Small intestine (tissue), 7 donors: ENCODE measurements at regions not wholly inside any gene's neighbourhood (a gene's known extent, or its start where the extent isn't known, plus 50 kb on each side); places are given as distances from the start of the nearest gene placed in this dataset.
A peak's percentile ranks its signal among the peaks of the same experiment; 100 is the strongest.

Experiments
- DNase-seq, 2 donors: peaks; one replicate each; pipeline versions ENCODE4 v3.0.0 to v3.0.0-alpha.2; 2013
- FAIRE-seq: peaks from 2 replicates; lab custom pipeline; 2012; peaks lifted over from hg19 to GRCh38; lab: Jason Lieb, UNC
- H3K27ac ChIP-seq, 3 donors: one replicate each; pipeline ENCODE4 v1.5.1; 2013; ENCODE audit warnings: low read length in 2 of 3, mild to moderate bottlenecking in 2 of 3, control low read depth in 1 of 3, inconsistent platforms in 1 of 3, low read depth in 1 of 3, moderate library complexity in 1 of 3
- H3K27me3 ChIP-seq, 3 donors: one replicate each; pipeline ENCODE4 v1.6.1; 2013; ENCODE audit warnings: low read length in 3 of 3, inconsistent platforms in 1 of 3; ENCODE audit not compliant: control insufficient read depth in 3 of 3, insufficient read depth in 3 of 3
- H3K36me3 ChIP-seq, 3 donors: one replicate each; pipeline ENCODE4 v1.6.1; 2013; ENCODE audit warnings: low read length in 3 of 3, inconsistent platforms in 1 of 3, low read depth in 1 of 3, mild to moderate bottlenecking in 1 of 3, moderate library complexity in 1 of 3; ENCODE audit not compliant: control insufficient read depth in 3 of 3, insufficient read depth in 2 of 3
- H3K4me1 ChIP-seq, 3 donors: one replicate each; pipeline ENCODE4 v1.6.1; 2013; ENCODE audit warnings: low read length in 2 of 3, inconsistent platforms in 1 of 3, low read depth in 1 of 3, mild to moderate bottlenecking in 1 of 3, moderate library complexity in 1 of 3; ENCODE audit not compliant: control insufficient read depth in 3 of 3, insufficient read depth in 2 of 3
- H3K4me3 ChIP-seq, 3 donors: one replicate each; pipeline ENCODE4 v1.5.1; 2013; ENCODE audit warnings: low read length in 3 of 3, control low read depth in 1 of 3, inconsistent platforms in 1 of 3, low read depth in 1 of 3, mild to moderate bottlenecking in 1 of 3, moderate library complexity in 1 of 3
- H3K9me3 ChIP-seq, 2 donors: one replicate each; pipeline ENCODE4 v1.6.1; 2013; ENCODE audit warnings: low read depth in 1 of 2, low read length in 1 of 2; ENCODE audit not compliant: control insufficient read depth in 2 of 2, insufficient read depth in 1 of 2
- WGBS, 3 donors: extraction: QIAGEN DNeasy Blood & Tissue Kit; methylation state at CpG; one replicate each; pipeline ENCODE4 v1.1.7; 2013; 5-methylcytosine and 5-hydroxymethylcytosine counted together
- donor health status: healthy with polysubstance abuse.
- donor health status: control.
- donor health status: control.
- donor health status: Bipolar disorder and iron deficiency.
- donor health status: healthy.

GRCh38 chr2:8398040-8398668 lies 283.7 kb upstream of the ID2 start:
- Histone ChIP-seq H3K27me3 (no peaks in the 10 kb centered on the region), H3K36me3 (no peaks in the 10 kb centered on the region), H3K4me1 (no peaks in the 10 kb centered on the region), H3K27ac (no peak overlapping the region), H3K9me3 (no peaks in the 10 kb centered on the region), H3K4me3 (no peak overlapping the region)
- DNase-seq (no peak), FAIRE-seq (no peak)
- 82 to 95% (median 89%) methylated on average over 13 of the region's 13 CpGs for WGBS, 3 donors

DNA sequence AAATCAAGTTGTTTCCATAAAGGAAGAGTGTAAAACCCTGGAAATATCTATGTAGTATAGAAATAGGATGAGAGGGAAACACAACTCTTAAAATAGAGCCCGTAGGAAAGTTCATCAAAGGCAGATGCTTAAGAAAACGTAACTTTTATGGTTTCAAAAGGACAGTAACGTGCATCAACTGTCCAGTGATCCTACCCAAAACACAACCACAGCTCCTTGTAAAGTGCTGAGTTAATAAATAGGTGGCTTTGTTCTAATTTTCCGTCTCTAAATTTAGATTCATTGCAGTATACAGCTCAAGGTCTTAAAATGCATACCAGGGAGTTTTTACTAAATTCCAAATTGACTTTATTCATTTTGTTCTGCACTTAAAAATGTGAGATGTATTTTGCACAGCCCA lies 282.1 kb upstream of the ID2 start:
- Histone ChIP-seq H3K36me3 (no peaks in the 10 kb centered on the region), H3K4me3 (no peak overlapping the region), H3K9me3 (no peaks in the 10 kb centered on the region), H3K27me3 (peaks cover 0 to 2% (median 0%) of the 10 kb centered on the region in 3 donors), H3K27ac (no peak overlapping the region), H3K4me1 (peaks cover 0 to 7% (median 2%) of the 10 kb centered on the region in 3 donors)
- 89 to 94% (median 91%) methylated on average over 4 of the region's 4 CpGs for WGBS, 3 donors
- FAIRE-seq (no peak), DNase-seq (no peak)

- WGBS, 3 donors, result 86 to 93% (median 89%) methylated on average over 10 of the region's 10 CpGs
- Histone ChIP-seq H3K27ac (no peak overlapping the region), H3K4me3 (no peak overlapping the region), H3K36me3 (no peaks in the 10 kb centered on the region), H3K27me3 (peaks cover 0 to 2% (median 0%) of the 10 kb centered on the region in 3 donors), H3K4me1 (peaks cover 0 to 7% (median 2%) of the 10 kb centered on the region in 3 donors), H3K9me3 (no peaks in the 10 kb centered on the region)
- DNase-seq, result no peak
- FAIRE-seq, result no peak
Observed at GRCh38 chr2:8400196-8400595, 281.7 kb upstream of the ID2 start.

DNA sequence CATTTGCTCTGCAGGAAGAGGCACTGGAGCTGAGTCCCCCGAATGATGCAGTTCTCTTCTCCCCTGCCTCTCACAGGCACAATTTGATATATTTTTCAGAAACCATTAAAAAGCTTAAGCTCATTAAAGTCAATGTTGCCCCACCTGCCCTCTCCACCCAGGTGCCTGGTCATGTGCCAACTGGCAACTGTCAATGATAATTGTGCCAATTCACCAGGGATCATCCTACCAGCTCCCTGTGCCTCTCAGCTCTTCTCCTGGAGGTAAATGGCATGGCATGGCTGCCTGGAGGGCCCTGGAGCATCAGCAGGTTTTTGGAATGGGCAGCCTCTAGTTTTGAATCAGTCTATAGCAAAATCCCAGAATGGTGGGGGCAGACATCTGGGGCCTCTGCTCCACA lies 279.6 kb upstream of the ID2 start:
- Histone ChIP-seq H3K4me3 (no peak overlapping the region), H3K27ac (no peak overlapping the region), H3K36me3 (no peaks in the 10 kb centered on the region), H3K4me1 (peaks cover 0 to 7% (median 2%) of the 10 kb centered on the region in 3 donors), H3K9me3 (no peaks in the 10 kb centered on the region), H3K27me3 (peaks cover 0 to 2% (median 0%) of the 10 kb centered on the region in 3 donors)
- DNase-seq, result no peak
- FAIRE-seq, result no peak
- 77 to 90% (median 82%) methylated on average over 1 of the region's 1 CpG for WGBS, 3 donors

DNA sequence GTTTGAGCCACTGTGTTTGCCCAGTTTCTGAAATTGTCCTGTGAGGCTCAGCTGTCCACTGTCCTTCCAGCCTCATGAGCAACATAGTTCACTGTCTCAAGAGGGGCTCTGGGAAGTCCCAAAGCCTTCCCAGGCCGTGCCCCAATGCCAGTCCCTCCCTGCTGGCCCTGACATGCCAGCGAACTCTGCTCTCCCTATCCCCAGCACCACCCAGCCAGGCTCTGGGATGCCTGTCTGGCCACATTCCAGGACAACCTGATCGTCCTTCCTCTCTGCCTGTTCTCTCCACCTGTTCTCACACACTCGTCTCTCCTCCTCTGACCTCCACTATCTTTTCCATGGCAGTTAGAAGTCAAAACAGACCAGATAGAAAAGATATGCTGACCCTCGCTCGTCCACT lies 278.0 kb upstream of the ID2 start:
- FAIRE-seq (no peak), DNase-seq (peak; percentile 38 to 67)
- Histone ChIP-seq H3K36me3 (no peaks in the 10 kb centered on the region), H3K4me3 (no peak overlapping the region), H3K4me1 (peaks cover 0 to 7% (median 2%) of the 10 kb centered on the region in 3 donors), H3K27ac (no peak overlapping the region), H3K27me3 (peaks cover 0 to 2% (median 0%) of the 10 kb centered on the region in 3 donors), H3K9me3 (no peaks in the 10 kb centered on the region)
- WGBS, 3 donors, result 18 to 63% (median 49%) methylated on average over 6 of the region's 6 CpGs

DNA sequence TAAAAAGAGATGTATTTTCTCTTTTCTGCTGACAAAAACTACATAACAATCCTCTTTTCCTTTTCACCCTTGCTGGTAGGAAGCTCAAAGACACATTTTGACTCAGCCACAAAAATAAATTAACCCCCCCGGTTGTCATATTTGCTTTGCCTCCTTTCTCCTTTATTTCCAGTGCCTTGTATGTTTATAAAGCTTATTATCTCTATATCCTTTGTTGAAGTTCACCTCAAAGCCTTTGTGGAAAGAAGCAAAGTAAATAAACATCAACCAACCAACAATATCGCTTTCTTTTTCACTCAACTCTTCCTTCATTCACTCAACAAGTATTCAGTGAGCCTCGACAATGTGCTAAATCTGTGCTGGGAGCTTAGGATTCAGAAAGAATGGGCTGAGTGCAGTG lies 276.5 kb upstream of the ID2 start:
- Histone ChIP-seq H3K27ac (no peak overlapping the region), H3K9me3 (no peaks in the 10 kb centered on the region), H3K4me1 (peaks cover 0 to 7% (median 2%) of the 10 kb centered on the region in 3 donors), H3K4me3 (no peak overlapping the region), H3K36me3 (no peaks in the 10 kb centered on the region), H3K27me3 (peaks cover 0 to 2% (median 0%) of the 10 kb centered on the region in 3 donors)
- WGBS, 3 donors, result 90 to 91% (median 91%) methylated on average over 3 of the region's 3 CpGs
- FAIRE-seq (no peak), DNase-seq (no peak)

- Histone ChIP-seq H3K27me3 (peaks cover 0 to 2% (median 0%) of the 10 kb centered on the region in 3 donors), H3K4me1 (peaks cover 0 to 14% (median 2%) of the 10 kb centered on the region in 3 donors), H3K9me3 (no peaks in the 10 kb centered on the region), H3K27ac (no peak overlapping the region), H3K4me3 (no peak overlapping the region), H3K36me3 (no peaks in the 10 kb centered on the region)
- DNase-seq (no peak), FAIRE-seq (no peak)
- WGBS, 3 donors, result 80 to 85% (median 84%) methylated on average over 7 of the region's 7 CpGs
Observed at GRCh38 chr2:8406271-8406670, 275.6 kb upstream of the ID2 start.

GRCh38 chr2:8407332-8407731 lies 274.5 kb upstream of the ID2 start:
- Histone ChIP-seq H3K4me1 (peaks cover 0 to 24% (median 2%) of the 10 kb centered on the region in 3 donors), H3K9me3 (no peaks in the 10 kb centered on the region), H3K27ac (no peak overlapping the region), H3K36me3 (no peaks in the 10 kb centered on the region), H3K4me3 (no peak overlapping the region), H3K27me3 (peaks cover 0 to 2% (median 0%) of the 10 kb centered on the region in 3 donors)
- DNase-seq (no peak), FAIRE-seq (no peak)
- whole genome bisulfite sequencing, 3 donors, result 87 to 96% (median 88%) methylated on average over 3 of the region's 3 CpGs
